Testis (tissue), 2 donors: ENCODE measurements at regions not wholly inside any gene's neighbourhood (a gene's known extent, or its start where the extent isn't known, plus 50 kb on each side); places are given as distances from the start of the nearest gene placed in this dataset.

Source experiments
- DNase-seq: peaks from one replicate; pipeline ENCODE4 v3.0.0-alpha.2; 2019
- H3K27ac ChIP-seq, 2 donors: fragments of 200-600 bp; sonication (generic); one replicate each; pipeline ENCODE4 v1.5.1; 2019
- H3K27me3 ChIP-seq: fragments of 200-600 bp; sonication (generic); one replicate; pipeline ENCODE4 v1.5.1; 2019
- H3K36me3 ChIP-seq: fragments of 200-600 bp; sonication (generic); one replicate; pipeline ENCODE4 v1.5.1; 2017; ENCODE audit warnings: low read depth; ENCODE audit errors: missing control alignments
- H3K4me1 ChIP-seq: fragments of 200-600 bp; sonication (generic); one replicate; pipeline ENCODE4 v1.5.1; 2019
- H3K4me3 ChIP-seq, 2 donors: fragments of 200-600 bp; sonication (generic); one replicate each; pipeline ENCODE4 v1.5.1; 2017 to 2019
- H3K9me3 ChIP-seq: fragments of 200-600 bp; sonication (generic); one replicate; pipeline ENCODE4 v1.5.1; 2017
- POLR2A ChIP-seq: fragments of 450-650 bp; IDR thresholded peaks from one replicate; pipeline ENCODE4 v1.6.1; 2017; ENCODE audit warnings: antibody characterized with exemption, mild to moderate bottlenecking, moderate library complexity
- WGBS, 2 donors: methylation state at CpG; one replicate each; pipeline ENCODE4 v1.1.5; 2018; 5-methylcytosine and 5-hydroxymethylcytosine counted together
- intact Hi-C: fragments of 100-400 bp; cut with DNase I; formaldehyde crosslinking; loops from one replicate; pipeline ENCODE4 v1.15.1; 2023; ENCODE audit warnings: low total_unique reads
- TF ChIP-seq, protein P1 (sequence below), 3 experiments: fragments of 450-650 bp in 2 of 3; fragments of 200-600 bp in 1 of 3; sonication (generic) in 1 of 3; IDR thresholded peaks; one replicate each; pipeline ENCODE4 v1.5.1; 2016 to 2019; ENCODE audit warnings: antibody characterized with exemption in 3 of 3, mild to moderate bottlenecking in 2 of 3, moderate library complexity in 1 of 3

- DNase-seq: no peak
- H3K4me1 ChIP-seq: no peaks in the 10 kb centered on the region
- no peaks in the 10 kb centered on the region for H3K9me3 ChIP-seq
- no peak overlapping the region for H3K27ac ChIP-seq
- intact Hi-C loops: no loop called here
- H3K27me3 ChIP-seq: no peaks in the 10 kb centered on the region
- 67 to 73% methylated on average over 3 of the region's 3 CpGs for WGBS, 2 donors
- TF ChIP-seq, protein P1, sequence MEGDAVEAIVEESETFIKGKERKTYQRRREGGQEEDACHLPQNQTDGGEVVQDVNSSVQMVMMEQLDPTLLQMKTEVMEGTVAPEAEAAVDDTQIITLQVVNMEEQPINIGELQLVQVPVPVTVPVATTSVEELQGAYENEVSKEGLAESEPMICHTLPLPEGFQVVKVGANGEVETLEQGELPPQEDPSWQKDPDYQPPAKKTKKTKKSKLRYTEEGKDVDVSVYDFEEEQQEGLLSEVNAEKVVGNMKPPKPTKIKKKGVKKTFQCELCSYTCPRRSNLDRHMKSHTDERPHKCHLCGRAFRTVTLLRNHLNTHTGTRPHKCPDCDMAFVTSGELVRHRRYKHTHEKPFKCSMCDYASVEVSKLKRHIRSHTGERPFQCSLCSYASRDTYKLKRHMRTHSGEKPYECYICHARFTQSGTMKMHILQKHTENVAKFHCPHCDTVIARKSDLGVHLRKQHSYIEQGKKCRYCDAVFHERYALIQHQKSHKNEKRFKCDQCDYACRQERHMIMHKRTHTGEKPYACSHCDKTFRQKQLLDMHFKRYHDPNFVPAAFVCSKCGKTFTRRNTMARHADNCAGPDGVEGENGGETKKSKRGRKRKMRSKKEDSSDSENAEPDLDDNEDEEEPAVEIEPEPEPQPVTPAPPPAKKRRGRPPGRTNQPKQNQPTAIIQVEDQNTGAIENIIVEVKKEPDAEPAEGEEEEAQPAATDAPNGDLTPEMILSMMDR (IDR thresholded peaks at IDR 0.05): no peak
- no peak for TF ChIP-seq POLR2A
- H3K36me3 ChIP-seq: no peaks in the 10 kb centered on the region
- no peak overlapping the region for H3K4me3 ChIP-seq
These were observed 122.1 kb upstream of the ZNF648 start for GRCh38 chr1:182183606-182184005.

DNA sequence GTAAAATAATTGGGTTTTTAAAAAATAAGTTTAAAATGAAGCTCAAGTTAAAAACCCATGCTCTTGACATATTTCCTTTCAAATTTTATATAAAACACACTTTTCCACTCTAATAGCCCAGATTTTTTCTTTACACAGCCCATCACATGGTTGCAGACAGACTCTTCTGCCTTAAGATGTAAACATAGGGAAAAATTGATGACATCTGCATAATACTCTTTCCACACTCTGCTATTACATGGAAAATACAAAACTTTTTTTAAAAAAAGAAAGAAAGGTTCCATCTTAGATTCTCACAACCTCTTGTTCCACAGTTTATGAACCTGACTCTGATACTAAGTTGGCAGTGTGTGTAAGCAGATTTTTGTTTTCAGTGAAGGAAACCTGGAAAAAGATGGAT, 120.8 kb upstream of the ZNF648 start:
- no peak overlapping the region for H3K4me3 ChIP-seq
- no peaks in the 10 kb centered on the region for H3K36me3 ChIP-seq
- H3K9me3 ChIP-seq: no peaks in the 10 kb centered on the region
- no peaks in the 10 kb centered on the region for H3K27me3 ChIP-seq
- no peaks in the 10 kb centered on the region for H3K4me1 ChIP-seq
- intact Hi-C loops: no loop called here
- H3K27ac ChIP-seq: no peak overlapping the region
- DNase-seq: no peak
- TF ChIP-seq, protein P1 (IDR thresholded peaks at IDR 0.05): no peak
- no peak for TF ChIP-seq POLR2A

- H3K27ac ChIP-seq: no peak overlapping the region
- no peaks in the 10 kb centered on the region for H3K27me3 ChIP-seq
- DNase-seq: no peak
- no peak for TF ChIP-seq POLR2A
- TF ChIP-seq, protein P1 (IDR thresholded peaks at IDR 0.05): no peak
- intact Hi-C loops: no loop called here
- 80 to 87% methylated on average over 3 of the region's 3 CpGs for WGBS, 2 donors
- no peaks in the 10 kb centered on the region for H3K4me1 ChIP-seq
- no peaks in the 10 kb centered on the region for H3K9me3 ChIP-seq
- no peak overlapping the region for H3K4me3 ChIP-seq
- H3K36me3 ChIP-seq: no peaks in the 10 kb centered on the region
These were observed 119.7 kb upstream of the ZNF648 start for GRCh38 chr1:182181167-182181572.

DNA sequence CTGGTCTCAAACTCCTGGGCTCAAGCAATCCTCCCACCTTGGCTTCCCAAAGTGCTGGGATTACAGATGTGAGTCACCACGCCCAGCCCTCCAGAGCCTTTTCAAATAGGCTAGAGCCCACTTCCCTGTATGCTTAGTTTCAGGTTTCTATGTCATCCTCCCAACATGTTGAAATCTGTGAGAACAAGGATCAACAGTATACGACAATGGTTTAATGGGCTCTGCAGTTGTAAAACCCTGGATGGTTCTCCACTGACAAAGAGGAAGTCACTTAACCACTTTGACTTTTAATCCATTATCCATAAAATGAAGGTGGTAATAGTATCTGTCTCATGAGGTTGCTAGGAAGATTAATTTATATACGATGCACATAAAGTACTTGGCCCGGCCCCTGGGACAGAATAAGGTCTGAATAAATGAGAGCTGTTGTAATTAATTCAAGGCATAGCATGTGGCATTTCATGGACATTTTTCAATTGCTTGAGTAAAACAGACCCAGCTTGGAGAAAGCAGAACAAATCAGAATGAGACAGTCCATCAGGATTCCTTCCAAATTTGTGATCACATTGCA, 113.9 kb upstream of the ZNF648 start:
- Histone ChIP-seq H3K4me1 (no peaks in the 10 kb centered on the region), H3K36me3 (no peaks in the 10 kb centered on the region), H3K27me3 (no peaks in the 10 kb centered on the region), H3K9me3 (no peaks in the 10 kb centered on the region), H3K4me3 (no peak overlapping the region), H3K27ac (no peak overlapping the region)
- no peak for TF ChIP-seq POLR2A
- TF ChIP-seq, protein P1 (IDR thresholded peaks at IDR 0.05): no peak
- no peak for DNase-seq
- intact Hi-C loops: no loop called here
- WGBS, 2 donors: 75 to 90% methylated on average over 4 of the region's 4 CpGs

- no peak for TF ChIP-seq POLR2A
- TF ChIP-seq, protein P1 (IDR thresholded peaks at IDR 0.05): no peak
- no peaks in the 10 kb centered on the region for H3K27me3 ChIP-seq
- H3K9me3 ChIP-seq: no peaks in the 10 kb centered on the region
- 56 to 58% methylated on average over 1 of the region's 1 CpG for WGBS, 2 donors
- no peaks in the 10 kb centered on the region for H3K4me1 ChIP-seq
- H3K27ac ChIP-seq: peak overlapping the region; percentile 52 to 82
- intact Hi-C loops: no loop called here
- H3K4me3 ChIP-seq: no peak overlapping the region
- no peak for DNase-seq
- H3K36me3 ChIP-seq: no peaks in the 10 kb centered on the region
These were observed 113.0 kb upstream of the ZNF648 start for GRCh38 chr1:182174513-182174855.
